Mucosa of descending colon (tissue), 3 donors: ENCODE measurements at regions not wholly inside any gene's neighbourhood (a gene's known extent, or its start where the extent isn't known, plus 50 kb on each side); places are given as distances from the start of the nearest gene placed in this dataset.

Experiments used
- ATAC-seq: fragments of 200-7000 bp; cut with Tn5 transposase; one replicate; pipeline ENCODE4 v1.9.1; 2020; ENCODE audit warnings: mild to moderate bottlenecking, moderate library complexity
- DNase-seq, 3 donors: peaks; one replicate each; pipeline ENCODE4 v3.0.0-alpha.2; 2020
- H3K36me3 ChIP-seq: fragments of 200-600 bp; one replicate; pipeline ENCODE4 v1.8.0; 2021; ENCODE audit warnings: low read depth, mild to moderate bottlenecking
- H3K4me1 ChIP-seq: fragments of 200-600 bp; one replicate; pipeline ENCODE4 v1.8.0; 2021; ENCODE audit warnings: low read depth, mild to moderate bottlenecking
- H3K4me3 ChIP-seq: fragments of 200-600 bp; one replicate; pipeline ENCODE4 v1.8.0; 2021; ENCODE audit warnings: mild to moderate bottlenecking
- H3K9me3 ChIP-seq: fragments of 200-600 bp; one replicate; pipeline ENCODE4 v1.8.0; 2021; ENCODE audit warnings: mild to moderate bottlenecking
- intact Hi-C, 2 donors: fragments of 100-400 bp; cut with DNase I in 1 of 2; cut with micrococcal nuclease in 1 of 2; formaldehyde crosslinking; loops; one replicate each; pipeline versions ENCODE4 v1.11.0 to v1.11.1; 2022; cut with DNase I, micrococcal nuclease
- TF ChIP-seq, protein P1 (sequence below): fragments of 200-600 bp; IDR thresholded peaks from one replicate; pipeline ENCODE4 v1.8.0; 2022; ENCODE audit warnings: antibody characterized with exemption, mild to moderate bottlenecking
- donor health status: DM: no; HTN: no; CAD: no; lungs with moderate emphysema.
- donor health status: DM: no; HTN: no; CAD: no.
- donor health status: DM: no; HTN: yes; CAD: no.

DNA sequence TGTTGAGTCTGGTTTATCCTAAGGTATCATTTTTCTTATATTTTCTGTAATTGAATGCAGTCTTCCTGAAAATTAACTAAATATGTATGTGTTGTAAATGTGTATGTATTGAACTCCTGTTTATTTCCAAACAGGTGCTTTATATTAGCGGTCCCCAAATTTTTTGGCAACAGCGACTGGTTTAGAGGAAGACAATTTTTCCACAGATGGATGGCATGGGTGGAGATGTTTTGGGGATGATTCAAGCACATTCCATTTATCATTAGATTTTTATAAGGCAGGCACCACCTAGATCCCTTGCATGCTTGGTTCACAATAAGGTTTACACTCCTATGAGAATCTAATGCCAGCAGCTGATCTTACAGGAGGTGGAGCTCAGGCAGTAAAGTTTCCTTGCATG lies 210.5 kb upstream of the ANO3 start:
- Histone ChIP-seq H3K4me3 (no peak overlapping the region), H3K4me1 (no peaks in the 10 kb centered on the region), H3K36me3 (no peaks in the 10 kb centered on the region), H3K9me3 (peaks cover 6% of the 10 kb centered on the region)
- DNase-seq (no peak), ATAC-seq (no peak)
- intact Hi-C loops = no loop called here
- TF ChIP-seq, protein P1, sequence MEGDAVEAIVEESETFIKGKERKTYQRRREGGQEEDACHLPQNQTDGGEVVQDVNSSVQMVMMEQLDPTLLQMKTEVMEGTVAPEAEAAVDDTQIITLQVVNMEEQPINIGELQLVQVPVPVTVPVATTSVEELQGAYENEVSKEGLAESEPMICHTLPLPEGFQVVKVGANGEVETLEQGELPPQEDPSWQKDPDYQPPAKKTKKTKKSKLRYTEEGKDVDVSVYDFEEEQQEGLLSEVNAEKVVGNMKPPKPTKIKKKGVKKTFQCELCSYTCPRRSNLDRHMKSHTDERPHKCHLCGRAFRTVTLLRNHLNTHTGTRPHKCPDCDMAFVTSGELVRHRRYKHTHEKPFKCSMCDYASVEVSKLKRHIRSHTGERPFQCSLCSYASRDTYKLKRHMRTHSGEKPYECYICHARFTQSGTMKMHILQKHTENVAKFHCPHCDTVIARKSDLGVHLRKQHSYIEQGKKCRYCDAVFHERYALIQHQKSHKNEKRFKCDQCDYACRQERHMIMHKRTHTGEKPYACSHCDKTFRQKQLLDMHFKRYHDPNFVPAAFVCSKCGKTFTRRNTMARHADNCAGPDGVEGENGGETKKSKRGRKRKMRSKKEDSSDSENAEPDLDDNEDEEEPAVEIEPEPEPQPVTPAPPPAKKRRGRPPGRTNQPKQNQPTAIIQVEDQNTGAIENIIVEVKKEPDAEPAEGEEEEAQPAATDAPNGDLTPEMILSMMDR = no peak

- intact Hi-C loops = no loop called here
- H3K9me3 ChIP-seq = no peaks in the 10 kb centered on the region
- no peak for DNase-seq
These were observed 205.2 kb upstream of the ANO3 start for GRCh38 chr11:26126741-26127140.

DNA sequence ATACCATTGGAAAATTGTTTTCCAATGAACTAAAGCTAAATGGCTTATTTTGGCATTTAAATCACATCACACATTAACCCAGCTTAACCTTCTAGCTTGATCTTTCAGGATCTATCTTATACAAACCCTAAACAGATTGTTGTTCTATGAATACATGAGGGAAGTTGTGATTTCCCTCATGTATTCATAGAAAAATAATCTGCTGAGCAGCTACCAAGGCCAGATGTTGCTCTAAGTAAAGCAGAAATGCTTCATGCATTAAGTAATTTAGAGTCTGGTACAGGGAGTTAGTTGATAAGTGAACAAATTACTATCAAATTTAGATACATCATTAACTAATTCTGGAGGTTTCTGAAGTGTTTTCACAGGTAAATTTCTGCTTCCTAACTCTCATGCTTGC lies 204.6 kb upstream of the ANO3 start:
- intact Hi-C loops = no loop called here
- Histone ChIP-seq H3K4me3 (no peak overlapping the region), H3K4me1 (no peaks in the 10 kb centered on the region), H3K36me3 (no peaks in the 10 kb centered on the region), H3K9me3 (no peaks in the 10 kb centered on the region)
- no peak for ATAC-seq
- no peak for DNase-seq
- TF ChIP-seq, protein P1 = no peak

More at GRCh38 chr11:26126741-26127140, 205.2 kb upstream of the ANO3 start:
- TF ChIP-seq, protein P1 = no peak
- H3K4me3 ChIP-seq = no peak overlapping the region
- no peak for ATAC-seq
- H3K36me3 ChIP-seq = no peaks in the 10 kb centered on the region
- H3K4me1 ChIP-seq = no peaks in the 10 kb centered on the region

- TF ChIP-seq, protein P1 = no peak
- H3K4me3 ChIP-seq = no peak overlapping the region
- no peaks in the 10 kb centered on the region for H3K9me3 ChIP-seq
- H3K4me1 ChIP-seq = no peaks in the 10 kb centered on the region
- no peaks in the 10 kb centered on the region for H3K36me3 ChIP-seq
- intact Hi-C loops = no loop called here
- no peak for DNase-seq
- no peak for ATAC-seq
These were observed 200.5 kb upstream of the ANO3 start for GRCh38 chr11:26131406-26131805.

DNA sequence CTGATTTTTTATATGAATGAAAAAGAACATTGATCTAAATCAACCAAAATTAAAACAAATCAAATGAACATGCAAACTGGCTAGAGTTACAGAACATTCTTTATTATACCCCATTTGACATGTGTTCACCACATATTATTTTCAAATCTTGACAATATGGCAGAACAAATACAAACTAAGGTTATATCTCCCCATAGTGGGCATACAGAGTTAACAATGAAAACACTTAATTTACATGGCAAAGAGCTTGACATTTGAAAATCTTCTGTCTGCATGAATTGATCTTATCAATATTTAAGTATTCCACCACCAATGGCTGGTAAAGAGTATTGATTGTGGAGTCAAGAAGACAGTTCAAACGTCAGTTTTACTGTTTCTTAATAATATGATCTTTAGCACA lies 197.9 kb upstream of the ANO3 start:
- H3K36me3 ChIP-seq = no peaks in the 10 kb centered on the region
- TF ChIP-seq, protein P1 = no peak
- intact Hi-C loops = no loop called here
- ATAC-seq (no peak), DNase-seq (no peak)
- no peaks in the 10 kb centered on the region for H3K4me1 ChIP-seq
- H3K9me3 ChIP-seq = no peaks in the 10 kb centered on the region
- H3K4me3 ChIP-seq = no peak overlapping the region
